ENCODE measurements at regions not wholly inside any gene's neighbourhood (a gene's known extent, or its start where the extent isn't known, plus 50 kb on each side); places are given as distances from the start of the nearest gene placed in this dataset.

- no peak for TF ChIP-seq TOE1 (IDR thresholded peaks at IDR 0.05; ENCODE audit: borderline replicate concordance)
- TF ChIP-seq TOE1 (CRISPR knock-in tag; IDR thresholded peaks at IDR 0.05; ENCODE audit: borderline replicate concordance, low read depth) = no peak
- no peak for TF ChIP-seq ZNF445 (CRISPR knock-in tag; IDR thresholded peaks at IDR 0.05; ENCODE audit: low read depth)
- no peak for TF ChIP-seq CHD7 (IDR thresholded peaks at IDR 0.05; ENCODE audit: low read depth, low read length)
- TF ChIP-seq U2AF1 (optimal IDR thresholded peaks at IDR 0.05; ENCODE audit: low read depth, low read length) = no peak
- TF ChIP-seq ZNF280B (CRISPR knock-in tag; IDR thresholded peaks at IDR 0.05) = no peak
- TF ChIP-seq CEBPG (CRISPR knock-in tag; IDR thresholded peaks at IDR 0.05) = no peak
- no peak for TF ChIP-seq CEBPG (tag; conservative IDR thresholded peaks at IDR 0.05 in 1 of 2, IDR thresholded peaks at IDR 0.05 in 1 of 2)
- TF ChIP-seq STAG1 (CRISPR knock-in tag; IDR thresholded peaks at IDR 0.05; ENCODE audit: borderline replicate concordance) = no peak
- no peak for TF ChIP-seq ZNF133 (CRISPR knock-in tag; IDR thresholded peaks at IDR 0.05)
- TF ChIP-seq ZBTB5 (IDR thresholded peaks at IDR 0.05) = no peak
- TF ChIP-seq ZNF277 (CRISPR knock-in tag; IDR thresholded peaks at IDR 0.05; ENCODE audit: borderline replicate concordance) = no peak
Measured at GRCh38 chr6:104413767-104414166, 446.0 kb downstream of the HACE1 start (continued).
